AG10803 (cell line): ENCODE measurements at regions not wholly inside any gene's neighbourhood (a gene's known extent, or its start where the extent isn't known, plus 50 kb on each side); places are given as distances from the start of the nearest gene placed in this dataset.
A peak's percentile ranks its signal among the peaks of the same experiment; 100 is the strongest.

ENCODE experiments used
- DNase-seq: peaks from one replicate; pipeline ENCODE4 v3.0.0; 2010; ENCODE audit warnings: low read depth
- H3K4me3 ChIP-seq: 2 replicates; pipeline ENCODE4 v1.5.1; 2011; ENCODE audit warnings: mild to moderate bottlenecking, low read length, control low read depth
- TF ChIP-seq, protein P1 (sequence below): conservative IDR thresholded peaks from 2 replicates; pipeline ENCODE4 v1.5.1; 2011; ENCODE audit warnings: mild to moderate bottlenecking, low read length, control low read depth, inconsistent platforms

DNA sequence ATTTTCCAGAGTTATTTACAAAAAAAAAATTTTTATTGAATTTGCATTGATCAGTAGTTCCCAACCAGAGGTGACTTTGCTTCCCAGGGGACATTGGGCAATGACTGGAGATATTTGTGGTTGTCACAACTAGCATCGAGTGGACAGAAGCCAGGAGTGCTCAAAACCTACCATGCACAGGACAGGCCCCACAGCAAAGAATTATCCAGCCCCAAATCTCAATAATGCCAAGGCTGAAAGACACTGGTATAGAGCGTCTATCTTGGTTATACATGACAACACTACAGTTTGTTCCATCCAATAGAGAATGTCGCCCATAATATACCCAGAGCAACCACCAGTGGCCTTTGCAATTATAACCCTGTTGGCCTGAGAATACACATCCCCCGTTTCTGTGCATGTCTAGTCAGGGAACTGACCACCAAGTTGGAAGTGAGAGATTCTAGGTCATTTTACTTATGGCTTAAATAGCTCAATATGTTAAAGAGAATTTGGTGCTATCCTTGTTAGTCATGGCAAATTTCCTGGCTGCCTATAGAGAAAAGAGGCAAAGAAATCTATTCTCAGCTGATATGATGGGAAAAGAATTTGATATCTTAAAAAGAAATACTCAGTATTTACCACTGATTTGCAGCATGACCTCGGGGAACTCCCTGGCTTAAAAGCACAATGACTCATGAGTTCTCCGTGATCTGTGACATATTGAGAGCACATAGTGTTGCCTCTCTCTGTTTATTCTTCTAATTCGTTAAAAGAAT, 76.0 kb upstream of the ADTRP start:
- peak; percentile 62 for DNase-seq
- H3K4me3 ChIP-seq, result no peak overlapping the region
- TF ChIP-seq, protein P1, sequence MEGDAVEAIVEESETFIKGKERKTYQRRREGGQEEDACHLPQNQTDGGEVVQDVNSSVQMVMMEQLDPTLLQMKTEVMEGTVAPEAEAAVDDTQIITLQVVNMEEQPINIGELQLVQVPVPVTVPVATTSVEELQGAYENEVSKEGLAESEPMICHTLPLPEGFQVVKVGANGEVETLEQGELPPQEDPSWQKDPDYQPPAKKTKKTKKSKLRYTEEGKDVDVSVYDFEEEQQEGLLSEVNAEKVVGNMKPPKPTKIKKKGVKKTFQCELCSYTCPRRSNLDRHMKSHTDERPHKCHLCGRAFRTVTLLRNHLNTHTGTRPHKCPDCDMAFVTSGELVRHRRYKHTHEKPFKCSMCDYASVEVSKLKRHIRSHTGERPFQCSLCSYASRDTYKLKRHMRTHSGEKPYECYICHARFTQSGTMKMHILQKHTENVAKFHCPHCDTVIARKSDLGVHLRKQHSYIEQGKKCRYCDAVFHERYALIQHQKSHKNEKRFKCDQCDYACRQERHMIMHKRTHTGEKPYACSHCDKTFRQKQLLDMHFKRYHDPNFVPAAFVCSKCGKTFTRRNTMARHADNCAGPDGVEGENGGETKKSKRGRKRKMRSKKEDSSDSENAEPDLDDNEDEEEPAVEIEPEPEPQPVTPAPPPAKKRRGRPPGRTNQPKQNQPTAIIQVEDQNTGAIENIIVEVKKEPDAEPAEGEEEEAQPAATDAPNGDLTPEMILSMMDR, result no peak

DNA sequence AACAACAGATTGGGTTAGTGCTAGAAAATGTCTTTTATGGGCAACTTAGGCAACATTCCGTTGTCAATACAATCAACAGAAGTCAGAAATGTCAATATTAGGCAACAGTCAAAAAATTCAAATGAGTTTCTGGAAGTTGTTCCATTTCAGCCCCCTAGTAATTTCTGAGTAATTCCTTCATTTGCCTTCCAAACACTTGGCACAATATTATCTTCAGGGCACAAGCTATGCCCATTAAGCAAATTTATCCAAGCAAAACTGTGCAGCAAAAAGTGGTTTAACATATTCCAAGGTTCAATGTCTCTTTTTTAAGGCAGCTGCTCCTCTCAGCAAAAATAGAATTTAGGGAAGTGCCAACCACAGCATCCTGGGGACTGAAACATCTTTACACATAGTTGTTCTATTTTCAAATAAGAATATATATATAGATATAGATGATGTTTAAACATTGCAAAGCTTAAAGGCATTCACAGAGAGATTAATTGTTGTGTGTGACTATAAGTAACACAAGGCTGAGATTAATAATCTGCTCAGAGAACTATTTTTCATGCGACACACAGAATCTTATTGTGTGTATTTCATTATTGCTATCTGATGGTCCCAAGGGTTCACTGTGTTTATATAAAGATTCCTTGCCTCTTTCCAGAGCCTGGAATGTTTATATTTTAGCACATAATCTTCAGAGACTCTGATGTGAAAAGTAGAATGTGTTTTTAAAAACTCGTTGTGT, 75.2 kb upstream of the ADTRP start:
- H3K4me3 ChIP-seq, result no peak overlapping the region
- TF ChIP-seq, protein P1, result no peak
- no peak for DNase-seq

DNA sequence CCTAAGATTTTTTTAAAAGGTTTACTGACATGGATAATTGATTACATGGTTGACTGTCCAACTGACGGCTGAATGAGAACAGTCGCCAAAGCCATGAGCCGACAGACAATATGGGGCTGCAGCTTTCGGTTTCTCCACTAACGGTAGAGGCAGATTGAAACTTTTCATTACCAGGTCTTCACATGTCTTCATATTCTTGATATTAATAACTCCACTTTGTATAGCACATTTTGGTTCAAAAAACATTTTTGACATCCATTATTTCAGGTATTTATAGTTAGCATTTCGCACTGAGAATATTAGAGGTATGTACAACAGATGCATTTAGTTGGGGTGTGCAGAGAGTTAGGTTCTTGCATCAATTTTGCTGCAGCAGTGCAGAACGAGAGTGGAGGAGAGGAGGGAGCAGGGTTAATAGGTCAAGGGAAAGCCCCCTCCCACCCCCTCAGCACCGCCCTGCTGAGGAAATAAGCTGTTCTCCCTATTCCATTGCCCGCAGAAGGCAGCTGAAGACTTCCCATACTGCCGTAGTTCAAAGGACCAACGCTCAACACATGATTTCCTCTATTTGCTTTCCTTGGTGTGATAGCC, 73.6 kb upstream of the ADTRP start:
- no peak overlapping the region for H3K4me3 ChIP-seq
- TF ChIP-seq, protein P1, result no peak
- no peak for DNase-seq

DNA sequence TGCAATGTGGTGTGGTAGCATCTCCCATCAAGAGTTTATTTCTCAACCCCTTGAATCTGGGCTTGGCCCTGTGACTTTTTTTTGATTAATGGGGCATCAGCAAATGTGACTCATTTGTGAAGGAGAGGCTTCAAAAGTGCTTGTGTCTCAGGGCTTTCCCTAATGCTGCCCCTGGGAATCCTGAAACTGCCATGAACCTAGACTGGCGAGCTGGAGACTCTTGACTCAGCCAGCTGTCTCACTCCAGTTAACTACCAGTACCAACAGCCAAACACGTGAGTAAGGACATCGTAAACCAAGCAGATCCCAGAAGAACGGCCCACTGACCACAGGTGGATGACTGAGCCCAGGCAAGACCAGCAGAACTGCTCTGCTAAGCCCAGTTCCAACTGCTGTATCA, 72.8 kb upstream of the ADTRP start:
- no peak overlapping the region for H3K4me3 ChIP-seq
- TF ChIP-seq, protein P1, result no peak
- DNase-seq, result peak; percentile 93

DNA sequence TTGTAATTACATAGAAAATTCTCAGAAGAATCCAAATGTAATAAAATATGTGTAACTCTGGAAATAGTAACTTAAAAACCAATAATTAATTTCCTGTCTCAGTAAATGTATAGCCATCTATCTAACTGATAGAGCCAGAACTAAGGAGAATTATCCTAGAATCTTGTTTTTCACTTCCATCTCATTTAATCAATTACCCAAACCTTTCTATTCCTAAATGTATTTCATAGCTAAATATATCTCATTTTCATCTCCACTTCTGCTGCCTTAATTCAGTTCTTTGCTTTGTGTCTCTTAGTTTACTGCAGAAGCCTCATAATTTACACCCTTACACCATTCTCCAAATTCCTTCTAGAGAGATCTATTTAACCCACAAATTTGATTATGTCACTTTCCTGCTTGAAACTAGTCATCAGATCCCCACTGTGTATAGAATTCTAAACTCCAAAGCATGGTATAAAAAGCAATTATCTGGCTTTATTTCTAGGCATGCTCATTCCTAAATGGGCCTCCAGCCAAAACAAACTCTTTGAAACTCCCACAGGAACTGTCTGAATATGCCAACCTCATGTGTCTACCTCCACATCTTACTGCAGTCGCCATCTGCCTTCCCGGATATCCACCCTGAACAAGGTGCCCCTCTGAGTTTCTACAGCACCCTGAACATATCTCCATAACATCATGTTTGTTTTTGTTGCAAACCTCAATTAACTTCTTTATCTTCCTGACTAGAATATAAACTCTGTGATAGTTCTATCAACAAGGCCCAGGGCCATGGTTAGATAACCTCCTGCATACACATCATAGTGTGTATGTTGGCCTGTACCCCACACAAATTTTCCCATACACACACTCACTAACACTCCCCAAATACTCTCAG, 70.5 kb upstream of the ADTRP start:
- no peak overlapping the region for H3K4me3 ChIP-seq
- TF ChIP-seq, protein P1, result no peak
- peak; percentile 45 for DNase-seq

DNA sequence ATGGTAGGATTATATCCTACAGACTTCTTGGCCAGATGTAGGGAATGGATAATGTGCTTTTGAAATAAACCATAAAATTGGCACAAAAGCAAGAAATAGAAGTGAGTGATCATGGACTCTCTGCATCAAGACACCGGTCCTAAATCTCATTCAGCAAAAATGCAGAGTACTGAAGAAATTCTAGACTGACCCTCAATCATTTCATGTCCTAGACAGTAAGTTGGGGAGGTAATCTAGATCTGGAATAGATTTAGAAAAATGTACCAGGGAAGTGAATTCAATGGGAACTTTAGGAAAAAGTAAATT, 69.7 kb upstream of the ADTRP start:
- TF ChIP-seq, protein P1, result no peak
- peak; percentile 12 for DNase-seq
- no peak overlapping the region for H3K4me3 ChIP-seq
